ENCODE measurements at regions not wholly inside any gene's neighbourhood (a gene's known extent, or its start where the extent isn't known, plus 50 kb on each side); places are given as distances from the start of the nearest gene placed in this dataset.
"Not testable (repeated sequence)": the region's sequence is repeated elsewhere in the genome, so short reads cannot be mapped to it uniquely, and the experiment has no call there.

- Histone ChIP-seq H3K4me2 (ENCODE audit: extremely low read depth, insufficient read depth, low read length) (no peak overlapping the region), H3K9me3 (ENCODE audit: control insufficient read depth, insufficient read depth, low read depth, low read length) (no peaks in the 10 kb centered on the region), H3K9ac (ENCODE audit: insufficient read depth, low read length) (no peak overlapping the region), H3K79me2 (ENCODE audit: control insufficient read depth, insufficient read depth, low read length) (no peaks in the 10 kb centered on the region), H3K27ac (ENCODE audit: insufficient read depth, low read length) (no peak overlapping the region), H3K27me3 (ENCODE audit: control insufficient read depth, insufficient read depth, low read length) (no peaks in the 10 kb centered on the region), H2AFZ (ENCODE audit: low read length) (no peak overlapping the region), H3K4me3 (replicated peaks in 1 of 4; ENCODE audit: control extremely low read depth in 1 of 4, insufficient read depth in 1 of 4, low read depth in 3 of 4, low read length in 4 of 4) (no peak overlapping the region), H4K20me1 (ENCODE audit: control insufficient read depth, extremely low read depth, insufficient read depth, low read length) (no peaks in the 10 kb centered on the region), H3K36me3 (ENCODE audit: control insufficient read depth, insufficient read depth, low read length) (no peaks in the 10 kb centered on the region), H3K4me1 (ENCODE audit: control insufficient read depth, extremely low read depth, insufficient read depth, low read length) (no peaks in the 10 kb centered on the region)
- no peak for DNase-seq (ENCODE audit: low read depth in 2 of 2)
- no peak for TF ChIP-seq EZH2 (IDR thresholded peaks at IDR 0.05; ENCODE audit: low read length, missing control alignments)
- TF ChIP-seq, protein P1, sequence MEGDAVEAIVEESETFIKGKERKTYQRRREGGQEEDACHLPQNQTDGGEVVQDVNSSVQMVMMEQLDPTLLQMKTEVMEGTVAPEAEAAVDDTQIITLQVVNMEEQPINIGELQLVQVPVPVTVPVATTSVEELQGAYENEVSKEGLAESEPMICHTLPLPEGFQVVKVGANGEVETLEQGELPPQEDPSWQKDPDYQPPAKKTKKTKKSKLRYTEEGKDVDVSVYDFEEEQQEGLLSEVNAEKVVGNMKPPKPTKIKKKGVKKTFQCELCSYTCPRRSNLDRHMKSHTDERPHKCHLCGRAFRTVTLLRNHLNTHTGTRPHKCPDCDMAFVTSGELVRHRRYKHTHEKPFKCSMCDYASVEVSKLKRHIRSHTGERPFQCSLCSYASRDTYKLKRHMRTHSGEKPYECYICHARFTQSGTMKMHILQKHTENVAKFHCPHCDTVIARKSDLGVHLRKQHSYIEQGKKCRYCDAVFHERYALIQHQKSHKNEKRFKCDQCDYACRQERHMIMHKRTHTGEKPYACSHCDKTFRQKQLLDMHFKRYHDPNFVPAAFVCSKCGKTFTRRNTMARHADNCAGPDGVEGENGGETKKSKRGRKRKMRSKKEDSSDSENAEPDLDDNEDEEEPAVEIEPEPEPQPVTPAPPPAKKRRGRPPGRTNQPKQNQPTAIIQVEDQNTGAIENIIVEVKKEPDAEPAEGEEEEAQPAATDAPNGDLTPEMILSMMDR (conservative IDR thresholded peaks at IDR 0.05 in 1 of 2, IDR thresholded peaks at IDR 0.05 in 1 of 2; ENCODE audit: low read depth in 1 of 2, low read length in 2 of 2), result no peak
Measured at GRCh38 chr5:30380228-30380627, 813.3 kb upstream of the CDH6 start.

GRCh38 chr5:30376848-30377247 lies 816.6 kb upstream of the CDH6 start:
- Histone ChIP-seq H3K27me3 (ENCODE audit: control insufficient read depth, insufficient read depth, low read length) (no peaks in the 10 kb centered on the region), H3K79me2 (ENCODE audit: control insufficient read depth, insufficient read depth, low read length) (no peaks in the 10 kb centered on the region), H3K4me1 (ENCODE audit: control insufficient read depth, extremely low read depth, insufficient read depth, low read length) (no peaks in the 10 kb centered on the region), H3K9me3 (ENCODE audit: control insufficient read depth, insufficient read depth, low read depth, low read length) (no peaks in the 10 kb centered on the region), H3K27ac (ENCODE audit: insufficient read depth, low read length) (no peak overlapping the region), H3K4me2 (ENCODE audit: extremely low read depth, insufficient read depth, low read length) (no peak overlapping the region), H3K9ac (ENCODE audit: insufficient read depth, low read length) (no peak overlapping the region), H3K36me3 (ENCODE audit: control insufficient read depth, insufficient read depth, low read length) (no peaks in the 10 kb centered on the region), H2AFZ (ENCODE audit: low read length) (no peak overlapping the region), H3K4me3 (replicated peaks in 1 of 4; ENCODE audit: control extremely low read depth in 1 of 4, insufficient read depth in 1 of 4, low read depth in 3 of 4, low read length in 4 of 4) (no peak overlapping the region), H4K20me1 (ENCODE audit: control insufficient read depth, extremely low read depth, insufficient read depth, low read length) (no peaks in the 10 kb centered on the region)
- no peak for TF ChIP-seq EZH2 (IDR thresholded peaks at IDR 0.05; ENCODE audit: low read length, missing control alignments)
- TF ChIP-seq, protein P1 (conservative IDR thresholded peaks at IDR 0.05 in 1 of 2, IDR thresholded peaks at IDR 0.05 in 1 of 2; ENCODE audit: low read depth in 1 of 2, low read length in 2 of 2), result no peak
- no peak for DNase-seq (ENCODE audit: low read depth in 2 of 2)

- Histone ChIP-seq H3K27ac (ENCODE audit: insufficient read depth, low read length) (no peak overlapping the region), H3K36me3 (ENCODE audit: control insufficient read depth, insufficient read depth, low read length) (no peaks in the 10 kb centered on the region), H3K27me3 (ENCODE audit: control insufficient read depth, insufficient read depth, low read length) (no peaks in the 10 kb centered on the region), H3K4me2 (ENCODE audit: extremely low read depth, insufficient read depth, low read length) (no peak overlapping the region), H4K20me1 (ENCODE audit: control insufficient read depth, extremely low read depth, insufficient read depth, low read length) (no peaks in the 10 kb centered on the region), H3K9ac (ENCODE audit: insufficient read depth, low read length) (no peak overlapping the region), H3K4me1 (ENCODE audit: control insufficient read depth, extremely low read depth, insufficient read depth, low read length) (no peaks in the 10 kb centered on the region), H3K79me2 (ENCODE audit: control insufficient read depth, insufficient read depth, low read length) (no peaks in the 10 kb centered on the region), H3K9me3 (ENCODE audit: control insufficient read depth, insufficient read depth, low read depth, low read length) (no peaks in the 10 kb centered on the region), H3K4me3 (replicated peaks in 1 of 4; ENCODE audit: control extremely low read depth in 1 of 4, insufficient read depth in 1 of 4, low read depth in 3 of 4, low read length in 4 of 4) (no peak overlapping the region), H2AFZ (ENCODE audit: low read length) (no peak overlapping the region)
- no peak for DNase-seq (ENCODE audit: low read depth in 2 of 2)
- no peak for TF ChIP-seq EZH2 (IDR thresholded peaks at IDR 0.05; ENCODE audit: low read length, missing control alignments)
- TF ChIP-seq, protein P1 (conservative IDR thresholded peaks at IDR 0.05 in 1 of 2, IDR thresholded peaks at IDR 0.05 in 1 of 2; ENCODE audit: low read depth in 1 of 2, low read length in 2 of 2), result no peak
Measured at GRCh38 chr5:30368064-30368463, 825.4 kb upstream of the CDH6 start.

DNA sequence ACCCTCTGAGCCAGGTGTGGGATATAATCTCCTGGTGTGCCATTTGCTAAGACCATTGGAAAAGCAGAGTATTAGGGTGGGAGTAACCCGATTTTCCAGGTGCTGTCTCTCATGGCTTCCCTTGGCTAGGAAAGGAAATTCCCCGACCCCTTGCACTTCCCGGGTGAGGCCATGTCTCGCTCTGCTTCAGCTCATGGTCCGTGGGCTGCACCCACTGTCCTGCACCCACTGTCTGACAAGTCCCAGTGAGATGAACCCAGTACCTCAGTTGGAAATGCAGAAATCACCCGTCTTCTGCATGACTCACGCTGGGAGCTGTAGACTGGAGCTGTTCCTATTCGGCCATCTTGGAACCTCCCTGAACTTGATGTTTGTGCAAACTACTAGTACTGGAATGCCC lies 828.5 kb upstream of the CDH6 start:
- not testable (repeated sequence) for H3K36me3 ChIP-seq (ENCODE audit: control insufficient read depth, insufficient read depth, low read length); H3K27me3 ChIP-seq (ENCODE audit: control insufficient read depth, insufficient read depth, low read length); H3K9me3 ChIP-seq (ENCODE audit: control insufficient read depth, insufficient read depth, low read depth, low read length); H3K4me1 ChIP-seq (ENCODE audit: control insufficient read depth, extremely low read depth, insufficient read depth, low read length); H2AFZ ChIP-seq (ENCODE audit: low read length); H3K79me2 ChIP-seq (ENCODE audit: control insufficient read depth, insufficient read depth, low read length); H3K27ac ChIP-seq (ENCODE audit: insufficient read depth, low read length); DNase-seq (ENCODE audit: low read depth in 2 of 2); H3K4me2 ChIP-seq (ENCODE audit: extremely low read depth, insufficient read depth, low read length); H3K9ac ChIP-seq (ENCODE audit: insufficient read depth, low read length); H3K4me3 ChIP-seq (replicated peaks in 1 of 4; ENCODE audit: control extremely low read depth in 1 of 4, insufficient read depth in 1 of 4, low read depth in 3 of 4, low read length in 4 of 4); H4K20me1 ChIP-seq (ENCODE audit: control insufficient read depth, extremely low read depth, insufficient read depth, low read length)

Measured in fibroblast of lung (primary cell).